OCI-LY3 (cell line): ENCODE measurements at regions not wholly inside any gene's neighbourhood (a gene's known extent, or its start where the extent isn't known, plus 50 kb on each side); places are given as distances from the start of the nearest gene placed in this dataset.

ENCODE experiments used
- CTCF ChIP-seq: fragments of 200-600, 300-600 bp; sonication (generic); IDR thresholded peaks from 2 replicates; pipeline ENCODE4 v1.5.1; 2014; ENCODE audit warnings: antibody characterized with exemption, low read length, low read depth
- EZH2phosphoT487 ChIP-seq: fragments of 200-600 bp; shearing (Covaris generic); IDR thresholded peaks from 2 replicates; pipeline ENCODE4 v1.6.1; 2018; ENCODE audit warnings: antibody characterized with exemption, mixed run types, low read depth

GRCh38 chr14:99064262-99064954 lies 207.6 kb downstream of the BCL11B start:
- TF ChIP-seq CTCF: no peak
- no peak for TF ChIP-seq EZH2phosphoT487
